Sigmoid colon (tissue), 6 donors: ENCODE measurements at regions not wholly inside any gene's neighbourhood (a gene's known extent, or its start where the extent isn't known, plus 50 kb on each side); places are given as distances from the start of the nearest gene placed in this dataset.
"Not testable (repeated sequence)": the region's sequence is repeated elsewhere in the genome, so short reads cannot be mapped to it uniquely, and the experiment has no call there.

Experiments
- DNase-seq: peaks from one replicate; pipeline ENCODE4 v3.0.0-alpha.2; 2019
- H3K27ac ChIP-seq, 4 donors: fragments of 200-600 bp; sonication (generic); one replicate each; pipeline ENCODE4 v1.5.1; 2016 to 2019; ENCODE audit warnings: mild to moderate bottlenecking in 1 of 4
- H3K27me3 ChIP-seq, 3 donors: fragments of 200-600 bp; sonication (generic); one replicate each; pipeline ENCODE4 v1.5.1; 2019; ENCODE audit warnings: mild to moderate bottlenecking in 1 of 3
- H3K36me3 ChIP-seq, 4 donors: fragments of 200-600 bp; sonication (generic); one replicate each; pipeline ENCODE4 v1.5.1; 2016 to 2019
- H3K4me1 ChIP-seq, 4 donors: fragments of 200-600 bp; sonication (generic); one replicate each; pipeline ENCODE4 v1.5.1; 2017 to 2019
- H3K4me3 ChIP-seq, 4 donors: fragments of 200-600 bp; sonication (generic); one replicate each; pipeline ENCODE4 v1.5.1; 2017 to 2019; ENCODE audit warnings: mild to moderate bottlenecking in 2 of 4, moderate library complexity in 1 of 4
- H3K9me3 ChIP-seq, 4 donors: fragments of 200-600 bp in 3 of 4; sonication (generic) in 3 of 4; one replicate each; pipeline versions ENCODE4 v1.5.1 to v1.6.1; 2013 to 2019
- CTCF ChIP-seq, 4 experiments: fragments of 450-650 bp in 3 of 4; fragments of 200-600 bp in 1 of 4; IDR thresholded peaks; one replicate each; pipeline ENCODE4 v1.5.1; 2016 to 2019; ENCODE audit warnings: antibody characterized with exemption in 4 of 4, mild to moderate bottlenecking in 3 of 4, moderate library complexity in 2 of 4
- EP300 ChIP-seq, 4 donors: sonication (generic); formaldehyde crosslinking; IDR thresholded peaks; one replicate each; pipeline ENCODE4 v1.6.1; 2017; ENCODE audit warnings: antibody characterized with exemption in 4 of 4
- POLR2A ChIP-seq, 2 donors: fragments of 450-650 bp; IDR thresholded peaks; one replicate each; pipeline ENCODE4 v1.6.1; 2016; ENCODE audit warnings: antibody characterized with exemption in 2 of 2, mild to moderate bottlenecking in 2 of 2, moderate library complexity in 2 of 2
- POLR2AphosphoS5 ChIP-seq, 4 donors: sonication (generic); formaldehyde crosslinking; IDR thresholded peaks; one replicate each; pipeline ENCODE4 v1.6.1; 2017; ENCODE audit warnings: antibody characterized with exemption in 4 of 4
- WGBS, 2 donors: extraction: QIAGEN DNeasy Blood & Tissue Kit; methylation state at CpG; one replicate each; pipeline ENCODE4 v1.1.7; 2013; 5-methylcytosine and 5-hydroxymethylcytosine counted together
- intact Hi-C: fragments of 100-400 bp; cut with DNase I; formaldehyde crosslinking; loops from one replicate; pipeline ENCODE4 v1.15.1; 2023
- donor health status: healthy with polysubstance abuse.
- donor health status: healthy.

- Histone ChIP-seq H3K27ac (no peak overlapping the region), H3K36me3 (no peaks in the 10 kb centered on the region), H3K4me1 (no peaks in the 10 kb centered on the region), H3K4me3 (no peak overlapping the region), H3K9me3 (no peaks in the 10 kb centered on the region), H3K27me3 (no peaks in the 10 kb centered on the region)
- TF ChIP-seq POLR2A (IDR thresholded peaks at IDR 0.05) (no peak), POLR2AphosphoS5 (IDR thresholded peaks at IDR 0.05) (no peak), EP300 (IDR thresholded peaks at IDR 0.05) (no peak), CTCF (IDR thresholded peaks at IDR 0.05) (no peak)
- intact Hi-C loops = no loop called here
- DNase-seq = no peak
- 66 to 72% methylated on average over 4 of the region's 4 CpGs for WGBS, 2 donors
Observed at GRCh38 chr18:6570581-6571238, 156.0 kb upstream of the L3MBTL4 start.

- no peak for DNase-seq
Observed at GRCh38 chr18:6571239-6571602, 156.5 kb upstream of the L3MBTL4 start.

GRCh38 chr18:6572192-6572591 is 157.3 kb upstream of the ARHGAP28 start:
- H3K27ac ChIP-seq, H3K36me3 ChIP-seq, H3K4me1 ChIP-seq, H3K9me3 ChIP-seq, intact Hi-C loops, H3K27me3 ChIP-seq, H3K4me3 ChIP-seq, DNase-seq: not testable (repeated sequence)
- WGBS, 2 donors = 94% methylated on average over 7 of the region's 7 CpGs

More at GRCh38 chr18:6571239-6571602, 156.5 kb upstream of the L3MBTL4 start:
- no peak overlapping the region for H3K27ac ChIP-seq
- no peak overlapping the region for H3K4me3 ChIP-seq
- H3K9me3 ChIP-seq = no peaks in the 10 kb centered on the region
- intact Hi-C loops = no loop called here
- H3K4me1 ChIP-seq = no peaks in the 10 kb centered on the region
- H3K27me3 ChIP-seq = no peaks in the 10 kb centered on the region
- H3K36me3 ChIP-seq = no peaks in the 10 kb centered on the region
- no peak for TF ChIP-seq POLR2AphosphoS5 (IDR thresholded peaks at IDR 0.05)
- no peak for TF ChIP-seq CTCF (IDR thresholded peaks at IDR 0.05)
- TF ChIP-seq EP300 (IDR thresholded peaks at IDR 0.05) = no peak
- no peak for TF ChIP-seq POLR2A (IDR thresholded peaks at IDR 0.05)
- 58 to 84% methylated on average over 3 of the region's 3 CpGs for WGBS, 2 donors

GRCh38 chr18:6574631-6575030 is 154.9 kb upstream of the ARHGAP28 start:
- H3K36me3 ChIP-seq = no peaks in the 10 kb centered on the region
- 79 to 85% methylated on average over 1 of the region's 1 CpG for WGBS, 2 donors
- H3K27me3 ChIP-seq = no peaks in the 10 kb centered on the region
- intact Hi-C loops = no loop called here
- H3K4me3 ChIP-seq = no peak overlapping the region
- no peaks in the 10 kb centered on the region for H3K4me1 ChIP-seq
- TF ChIP-seq POLR2AphosphoS5 (IDR thresholded peaks at IDR 0.05) (no peak), POLR2A (IDR thresholded peaks at IDR 0.05) (no peak), EP300 (IDR thresholded peaks at IDR 0.05) (no peak), CTCF (IDR thresholded peaks at IDR 0.05) (no peak)
- no peaks in the 10 kb centered on the region for H3K9me3 ChIP-seq
- no peak for DNase-seq
- no peak overlapping the region for H3K27ac ChIP-seq

GRCh38 chr18:6575908-6576307 is 153.6 kb upstream of the ARHGAP28 start:
- H3K27ac ChIP-seq = no peak overlapping the region
- WGBS, 2 donors = 76 to 82% methylated on average over 10 of the region's 10 CpGs
- TF ChIP-seq EP300 (IDR thresholded peaks at IDR 0.05) = no peak
- no peak for TF ChIP-seq POLR2A (IDR thresholded peaks at IDR 0.05)
- TF ChIP-seq POLR2AphosphoS5 (IDR thresholded peaks at IDR 0.05) = no peak
- TF ChIP-seq CTCF (IDR thresholded peaks at IDR 0.05) = no peak
- no peaks in the 10 kb centered on the region for H3K36me3 ChIP-seq
- H3K4me3 ChIP-seq = no peak overlapping the region
- no peak for DNase-seq
- H3K27me3 ChIP-seq = no peaks in the 10 kb centered on the region
- H3K4me1 ChIP-seq = no peaks in the 10 kb centered on the region
- intact Hi-C loops = no loop called here
- H3K9me3 ChIP-seq = no peaks in the 10 kb centered on the region
